Myocyte (in vitro differentiated cells): ENCODE measurements at regions not wholly inside any gene's neighbourhood (a gene's known extent, or its start where the extent isn't known, plus 50 kb on each side); places are given as distances from the start of the nearest gene placed in this dataset.
"Not testable (repeated sequence)": the region's sequence is repeated elsewhere in the genome, so short reads cannot be mapped to it uniquely, and the experiment has no call there.

Source experiments
- DNase-seq: peaks from one replicate; pipeline ENCODE4 v3.0.0-alpha.2; 2012; ENCODE audit warnings: low read depth

- DNase-seq: peak; percentile 31
Measured at GRCh38 chr1:215287362-215287761, 204.8 kb downstream of the KCNK2 start.

GRCh38 chr1:215290018-215290417, 207.5 kb downstream of the KCNK2 start:
- no peak for DNase-seq

- no peak for DNase-seq
Measured at GRCh38 chr1:215292932-215293331, 210.4 kb downstream of the KCNK2 start.

- DNase-seq: no peak
Measured at GRCh38 chr1:215306426-215306825, 223.9 kb downstream of the KCNK2 start.

GRCh38 chr1:215321802-215322201, 239.3 kb downstream of the KCNK2 start:
- no peak for DNase-seq

GRCh38 chr1:215323992-215324391, 241.5 kb downstream of the KCNK2 start:
- not testable (repeated sequence) for DNase-seq

- no peak for DNase-seq
Measured at GRCh38 chr1:215330426-215330825, 236.7 kb upstream of the KCTD3 start.

GRCh38 chr1:215344539-215344938, 222.6 kb upstream of the KCTD3 start:
- no peak for DNase-seq

GRCh38 chr1:215345208-215345607, 221.9 kb upstream of the KCTD3 start:
- DNase-seq: no peak

- DNase-seq: no peak
Measured at GRCh38 chr1:215345766-215346165, 221.3 kb upstream of the KCTD3 start.

- DNase-seq: peak; percentile 29
Measured at GRCh38 chr1:215357901-215358300, 209.2 kb upstream of the KCTD3 start.

- no peak for DNase-seq
Measured at GRCh38 chr1:215358356-215358755, 208.7 kb upstream of the KCTD3 start.

- no peak for DNase-seq
Measured at GRCh38 chr1:215360031-215360430, 207.1 kb upstream of the KCTD3 start.

- no peak for DNase-seq
Measured at GRCh38 chr1:215360758-215361157, 206.3 kb upstream of the KCTD3 start.

GRCh38 chr1:215375381-215375780, 191.7 kb upstream of the KCTD3 start:
- no peak for DNase-seq

- DNase-seq: peak; percentile 89
Measured at GRCh38 chr1:215376544-215377264, 190.4 kb upstream of the KCTD3 start.

GRCh38 chr1:215377746-215378145, 189.4 kb upstream of the KCTD3 start:
- no peak for DNase-seq

GRCh38 chr1:215380566-215380965, 186.5 kb upstream of the KCTD3 start:
- no peak for DNase-seq

- DNase-seq: no peak
Measured at GRCh38 chr1:215393476-215393875, 173.6 kb upstream of the KCTD3 start.

GRCh38 chr1:215394084-215394991, 172.8 kb upstream of the KCTD3 start:
- DNase-seq: no peak

GRCh38 chr1:215397106-215397505, 170.0 kb upstream of the KCTD3 start:
- DNase-seq: no peak

GRCh38 chr1:215397843-215398242, 169.3 kb upstream of the KCTD3 start:
- no peak for DNase-seq

- no peak for DNase-seq
Measured at GRCh38 chr1:215399787-215400186, 167.3 kb upstream of the KCTD3 start.
